GM18951 (cell line): ENCODE measurements at regions not wholly inside any gene's neighbourhood (a gene's known extent, or its start where the extent isn't known, plus 50 kb on each side); places are given as distances from the start of the nearest gene placed in this dataset.

Experiments
- POLR2A ChIP-seq: IDR thresholded peaks from 4 replicates; pipeline ENCODE4 v1.6.1; 2011; ENCODE audit warnings: mild to moderate bottlenecking; ENCODE audit not compliant: insufficient read length, insufficient read depth; ENCODE audit errors: extremely low read depth
- in situ Hi-C: fragments of 300-500 bp; cut with MboI; formaldehyde crosslinking; loops from one replicate; pipeline ENCODE4 v1.12.0; 2022; ENCODE audit warnings: low sequenced_read_pairs, mixed read lengths, inconsistent platforms; ENCODE audit not compliant: unreplicated experiment

GRCh38 chr5:107266100-107266499 lies 404.6 kb downstream of the EFNA5 start:
- in situ Hi-C loops, result no loop called here
- no peak for TF ChIP-seq POLR2A

GRCh38 chr5:107265193-107265592 lies 405.5 kb downstream of the EFNA5 start:
- no peak for TF ChIP-seq POLR2A
- in situ Hi-C loops, result no loop called here

GRCh38 chr5:107263387-107264018 lies 407.2 kb downstream of the EFNA5 start:
- in situ Hi-C loops, result no loop called here
- no peak for TF ChIP-seq POLR2A

- in situ Hi-C loops, result no loop called here
Measured at GRCh38 chr5:107257885-107258520, 412.7 kb downstream of the EFNA5 start.

GRCh38 chr5:107254902-107255234 lies 415.9 kb downstream of the EFNA5 start:
- no peak for TF ChIP-seq POLR2A
- in situ Hi-C loops, result no loop called here

More at GRCh38 chr5:107257885-107258520, 412.7 kb downstream of the EFNA5 start:
- no peak for TF ChIP-seq POLR2A

GRCh38 chr5:107254214-107254901 lies 416.4 kb downstream of the EFNA5 start:
- in situ Hi-C loops, result no loop called here
- TF ChIP-seq POLR2A, result no peak

- TF ChIP-seq POLR2A, result no peak
- in situ Hi-C loops, result no loop called here
Measured at GRCh38 chr5:107253246-107253645, 417.5 kb downstream of the EFNA5 start.

GRCh38 chr5:107251151-107251550 lies 419.6 kb downstream of the EFNA5 start:
- no peak for TF ChIP-seq POLR2A
- in situ Hi-C loops, result no loop called here

GRCh38 chr5:107248066-107248695 lies 422.6 kb downstream of the EFNA5 start:
- no peak for TF ChIP-seq POLR2A

GRCh38 chr5:107247427-107247826 lies 423.3 kb downstream of the EFNA5 start:
- no peak for TF ChIP-seq POLR2A
- in situ Hi-C loops, result no loop called here

More at GRCh38 chr5:107248066-107248695, 422.6 kb downstream of the EFNA5 start:
- in situ Hi-C loops, result no loop called here

- TF ChIP-seq POLR2A, result no peak
- in situ Hi-C loops, result no loop called here
Measured at GRCh38 chr5:107243220-107243579, 427.5 kb downstream of the EFNA5 start.

GRCh38 chr5:107242411-107243219 lies 428.1 kb downstream of the EFNA5 start:
- no peak for TF ChIP-seq POLR2A
- in situ Hi-C loops, result no loop called here

GRCh38 chr5:107241841-107242240 lies 428.9 kb downstream of the EFNA5 start:
- in situ Hi-C loops, result no loop called here
- no peak for TF ChIP-seq POLR2A
